Body of pancreas (tissue), 4 donors: ENCODE measurements at regions not wholly inside any gene's neighbourhood (a gene's known extent, or its start where the extent isn't known, plus 50 kb on each side); places are given as distances from the start of the nearest gene placed in this dataset.

Experiments used
- ATAC-seq: fragments of 150-250 bp; one replicate; pipeline ENCODE4 v1.9.1; 2016
- DNase-seq, 4 donors: peaks; one replicate each; pipeline ENCODE4 v3.0.0-alpha.2; 2019
- H3K27ac ChIP-seq, 4 donors: fragments of 200-600 bp; sonication (generic); 1 replicate in 3 of 4; 2 replicates in 1 of 4; pipeline versions ENCODE4 v1.5.1 to v1.6.1; 2016 to 2019; ENCODE audit warnings: mild to moderate bottlenecking in 1 of 4, mixed read lengths in 1 of 4, moderate library complexity in 1 of 4
- H3K27me3 ChIP-seq, 2 donors: fragments of 200-600 bp; sonication (generic); one replicate each; pipeline ENCODE4 v1.6.0; 2016; ENCODE audit warnings: mild to moderate bottlenecking in 1 of 2
- H3K36me3 ChIP-seq, 2 donors: fragments of 200-600 bp; sonication (generic); replicated peaks in 1 of 2; 2 replicates each; pipeline ENCODE4 v1.5.1; 2016; ENCODE audit warnings: low read depth in 2 of 2; ENCODE audit not compliant: insufficient read depth in 1 of 2
- H3K4me1 ChIP-seq: fragments of 200-600 bp; sonication (generic); one replicate; pipeline ENCODE4 v1.6.0; 2016
- H3K4me3 ChIP-seq, 2 donors: fragments of 200-600 bp; sonication (generic); 1 replicate in 1 of 2; 2 replicates in 1 of 2; pipeline ENCODE4 v1.5.1; 2016 to 2019
- H3K9me3 ChIP-seq, 3 donors: fragments of 200-600 bp; sonication (generic); 1 replicate in 2 of 3; 2 replicates in 1 of 3; pipeline ENCODE4 v1.5.1; 2016
- CTCF ChIP-seq, 7 experiments: fragments of 450-650 bp in 4 of 7; fragments of 200-600 bp in 3 of 7; sonication (generic) in 3 of 7; IDR thresholded peaks; one replicate each; pipeline ENCODE4 v1.5.1; 2016 to 2019; ENCODE audit warnings: antibody characterized with exemption in 7 of 7
- POLR2A ChIP-seq, 3 donors: fragments of 450-650 bp; IDR thresholded peaks; one replicate each; pipeline ENCODE4 v1.6.1; 2016; ENCODE audit warnings: antibody characterized with exemption in 3 of 3, mild to moderate bottlenecking in 2 of 3
- WGBS, 2 donors: methylation state at CpG; one replicate each; pipeline ENCODE4 v1.1.5; 2017; 5-methylcytosine and 5-hydroxymethylcytosine counted together
- intact Hi-C: fragments of 100-400 bp; cut with DNase I; formaldehyde crosslinking; loops from one replicate; pipeline ENCODE4 v1.15.1; 2023

- TF ChIP-seq POLR2A (IDR thresholded peaks at IDR 0.05) (no peak), CTCF (IDR thresholded peaks at IDR 0.05) (no peak)
- 62 to 71% methylated on average over 7 of the region's 7 CpGs for WGBS, 2 donors
- Histone ChIP-seq H3K9me3 (peaks cover 0 to 12% (median 0%) of the 10 kb centered on the region in 3 donors), H3K4me3 (no peak overlapping the region), H3K27me3 (no peaks in the 10 kb centered on the region), H3K27ac (no peak overlapping the region), H3K36me3 (no peaks in the 10 kb centered on the region), H3K4me1 (no peaks in the 10 kb centered on the region)
- intact Hi-C loops = no loop called here
- no peak for DNase-seq
- no peak for ATAC-seq
Measured at GRCh38 chr6:159565181-159565710, 127.8 kb downstream of the SOD2 start.

GRCh38 chr6:159564456-159564855 is 128.6 kb downstream of the SOD2 start:
- Histone ChIP-seq H3K36me3 (no peaks in the 10 kb centered on the region), H3K27ac (no peak overlapping the region), H3K27me3 (no peaks in the 10 kb centered on the region), H3K9me3 (peaks cover 0 to 5% (median 0%) of the 10 kb centered on the region in 3 donors), H3K4me1 (no peaks in the 10 kb centered on the region), H3K4me3 (no peak overlapping the region)
- DNase-seq = no peak
- WGBS, 2 donors = 60 to 67% methylated on average over 5 of the region's 5 CpGs
- intact Hi-C loops = no loop called here
- TF ChIP-seq POLR2A (IDR thresholded peaks at IDR 0.05) = no peak
- no peak for ATAC-seq

- ATAC-seq (no peak), DNase-seq (no peak)
- Histone ChIP-seq H3K4me1 (no peaks in the 10 kb centered on the region), H3K9me3 (no peaks in the 10 kb centered on the region), H3K27me3 (no peaks in the 10 kb centered on the region), H3K4me3 (no peak overlapping the region), H3K27ac (no peak overlapping the region), H3K36me3 (no peaks in the 10 kb centered on the region)
- WGBS, 2 donors = 67 to 70% methylated on average over 4 of the region's 4 CpGs
- no peak for TF ChIP-seq POLR2A (IDR thresholded peaks at IDR 0.05)
- no peak for TF ChIP-seq CTCF (IDR thresholded peaks at IDR 0.05)
- intact Hi-C loops = no loop called here
Measured at GRCh38 chr6:159557031-159557430, 136.0 kb downstream of the SOD2 start.

- no peak for DNase-seq
- intact Hi-C loops = no loop called here
- H3K4me1 ChIP-seq = no peaks in the 10 kb centered on the region
- 56 to 59% methylated on average over 5 of the region's 5 CpGs for WGBS, 2 donors
- no peak for TF ChIP-seq POLR2A (IDR thresholded peaks at IDR 0.05)
- no peak for TF ChIP-seq CTCF (IDR thresholded peaks at IDR 0.05)
- no peak overlapping the region for H3K4me3 ChIP-seq
- no peaks in the 10 kb centered on the region for H3K36me3 ChIP-seq
- H3K9me3 ChIP-seq = peaks cover 0 to 2% (median 0%) of the 10 kb centered on the region in 3 donors
- H3K27ac ChIP-seq = no peak overlapping the region
- H3K27me3 ChIP-seq = no peaks in the 10 kb centered on the region
- no peak for ATAC-seq
Measured at GRCh38 chr6:159555082-159555875, 137.8 kb downstream of the SOD2 start.

- Histone ChIP-seq H3K27ac (no peak overlapping the region), H3K9me3 (no peaks in the 10 kb centered on the region), H3K27me3 (no peaks in the 10 kb centered on the region), H3K4me3 (no peak overlapping the region), H3K36me3 (no peaks in the 10 kb centered on the region), H3K4me1 (no peaks in the 10 kb centered on the region)
- ATAC-seq (no peak), DNase-seq (no peak)
- WGBS, 2 donors = 60 to 62% methylated on average over 2 of the region's 2 CpGs
- intact Hi-C loops = no loop called here
- TF ChIP-seq POLR2A (IDR thresholded peaks at IDR 0.05) (no peak), CTCF (IDR thresholded peaks at IDR 0.05) (no peak)
Measured at GRCh38 chr6:159541296-159541695, 151.7 kb downstream of the SOD2 start.
